HepG2 (cell line): ENCODE measurements at regions not wholly inside any gene's neighbourhood (a gene's known extent, or its start where the extent isn't known, plus 50 kb on each side); places are given as distances from the start of the nearest gene placed in this dataset.

Experiments used
- ATAC-seq: fragments of 200-7000 bp; cut with Tn5 transposase; 3 replicates; pipeline ENCODE4 v1.9.1; 2020; ENCODE audit warnings: mild to moderate bottlenecking, moderate library complexity
- BruUV-seq: library from RNA; stranded (reverse); fragments of 400-500 nt; replicated peaks from 2 replicates; lab custom pipeline; 2021; lab: Mats Ljungman, UMichigan
- CTCF ChIA-PET: fragments of 300-600 bp; formaldehyde crosslinking; extraction: SDS; loops from one replicate; lab custom pipeline; 2021; ENCODE audit warnings: low total read pairs, inconsistent platforms, low intra/inter-chr PET ratio; lab: Yijun Ruan, JAX
- POLR2A ChIA-PET: fragments of 350-600 bp; sonication (Branson Sonifier 250); formaldehyde crosslinking; loops from one replicate; lab custom pipeline; 2020; ENCODE audit warnings: antibody characterized with exemption, inconsistent platforms; lab: Yijun Ruan, JAX
- DNase-seq: peaks from one replicate; pipeline ENCODE4 v3.0.0-alpha.2; 2015; ENCODE audit warnings: low spot score
- FAIRE-seq: peaks from 3 replicates; lab custom pipeline; 2011; peaks lifted over from hg19 to GRCh38; lab: Jason Lieb, UNC
- H2AFZ ChIP-seq: one replicate; pipeline ENCODE4 v1.6.1; 2011; ENCODE audit warnings: low read length, inconsistent platforms
- H3K27ac ChIP-seq: fragments of 300-600 bp; 3 replicates; pipeline ENCODE4 v1.8.0; 2011; ENCODE audit warnings: mixed run types, mild to moderate bottlenecking, mixed read lengths, low read length, inconsistent platforms; ENCODE audit not compliant: insufficient read depth; ENCODE audit errors: extremely low read length
- H3K27me3 ChIP-seq, 2 experiments: fragments of 200-600 bp in 1 of 2; 2 replicates in 1 of 2; 3 replicates in 1 of 2; pipeline versions ENCODE4 v1.6.0 to v1.8.0; 2011; ENCODE audit warnings: low read length in 2 of 2, mild to moderate bottlenecking in 2 of 2, moderate library complexity in 2 of 2, inconsistent platforms in 1 of 2; ENCODE audit not compliant: insufficient read depth in 2 of 2, control insufficient read depth in 1 of 2
- H3K36me3 ChIP-seq, 2 experiments: fragments of 200-600 bp in 1 of 2; replicated peaks in 1 of 2; 2 replicates in 1 of 2; 3 replicates in 1 of 2; pipeline versions ENCODE4 v1.5.1 to v1.8.0; 2011; ENCODE audit warnings: low read length in 2 of 2, inconsistent platforms in 1 of 2; ENCODE audit not compliant: insufficient read depth in 2 of 2, control insufficient read depth in 1 of 2
- H3K4me1 ChIP-seq: 2 replicates; pipeline ENCODE4 v1.5.1; 2012; ENCODE audit warnings: low read length, inconsistent platforms; ENCODE audit not compliant: insufficient read depth
- H3K4me2 ChIP-seq: 2 replicates; pipeline ENCODE4 v1.6.0; 2011; ENCODE audit warnings: low read depth, low read length, inconsistent platforms
- H3K4me3 ChIP-seq, 3 experiments: fragments of 200-600 bp in 1 of 3; sonication (generic), shearing (Covaris generic) in 1 of 3; replicated peaks in 1 of 3; 2 replicates each; pipeline ENCODE4 v1.5.1; 2011 to 2016; ENCODE audit warnings: low read length in 3 of 3, inconsistent platforms in 2 of 3, low read depth in 2 of 3, mild to moderate bottlenecking in 2 of 3, control low read depth in 1 of 3, mixed read lengths in 1 of 3; ENCODE audit not compliant: insufficient read depth in 1 of 3
- H3K79me2 ChIP-seq: one replicate; pipeline ENCODE4 v1.6.1; 2011; ENCODE audit warnings: low read length, inconsistent platforms; ENCODE audit not compliant: insufficient read depth
- H3K9ac ChIP-seq: 2 replicates; pipeline ENCODE4 v1.6.0; 2011; ENCODE audit warnings: mild to moderate bottlenecking, low read depth, low read length, inconsistent platforms; ENCODE audit not compliant: insufficient read depth
- H3K9me3 ChIP-seq: 2 replicates; pipeline ENCODE4 v1.5.1; 2012; ENCODE audit warnings: mild to moderate bottlenecking, low read length
- H4K20me1 ChIP-seq: 2 replicates; pipeline ENCODE4 v1.6.0; 2011; ENCODE audit warnings: inconsistent platforms, mild to moderate bottlenecking, low read length, moderate library complexity; ENCODE audit not compliant: insufficient read depth
- ATF7 ChIP-seq, 2 experiments: fragments of 450-650 bp in 1 of 2; sonication (generic) in 1 of 2; formaldehyde crosslinking in 1 of 2; IDR thresholded peaks; 2 replicates each; pipeline versions ENCODE4 v1.4.0 to v1.6.1; 2016 to 2020; ENCODE audit warnings: antibody characterized with exemption in 1 of 2, mild to moderate bottlenecking in 1 of 2, missing genetic modification reagents in 1 of 2
- CHD4 ChIP-seq: fragments of 200-600 bp; sonication (generic); IDR thresholded peaks from 2 replicates; pipeline ENCODE4 v1.7.0; 2017; ENCODE audit warnings: mild to moderate bottlenecking, low read length, borderline replicate concordance
- HIVEP1 ChIP-seq: sonication (generic); formaldehyde crosslinking; IDR thresholded peaks from 2 replicates; pipeline ENCODE4 v1.4.0; 2020; ENCODE audit warnings: mild to moderate bottlenecking, missing genetic modification reagents
- HMGXB4 ChIP-seq, 2 experiments: sonication (generic) in 1 of 2; formaldehyde crosslinking in 1 of 2; IDR thresholded peaks; 2 replicates each; pipeline versions ENCODE4 v1.4.0 to v1.6.1; 2018 to 2020; ENCODE audit warnings: missing genetic modification reagents in 2 of 2, borderline replicate concordance in 1 of 2, low read depth in 1 of 2, mild to moderate bottlenecking in 1 of 2, missing biosample characterization in 1 of 2
- HNF4A ChIP-seq: sonication (generic); formaldehyde crosslinking; IDR thresholded peaks from 2 replicates; pipeline ENCODE4 v1.4.0; 2020; ENCODE audit warnings: missing genetic modification reagents
- KLF9 ChIP-seq: IDR thresholded peaks from 2 replicates; pipeline ENCODE4 v1.6.1; 2016; ENCODE audit warnings: low read depth
- NFAT5 ChIP-seq: sonication (generic); formaldehyde crosslinking; IDR thresholded peaks from 2 replicates; pipeline ENCODE4 v1.4.0; 2020; ENCODE audit warnings: missing genetic modification reagents
- RFXANK ChIP-seq: IDR thresholded peaks from 2 replicates; pipeline ENCODE4 v1.6.1; 2016
- SIX1 ChIP-seq: sonication (generic); formaldehyde crosslinking; IDR thresholded peaks from 2 replicates; pipeline ENCODE4 v1.4.0; 2020; ENCODE audit warnings: missing genetic modification reagents, borderline replicate concordance
- TBL1XR1 ChIP-seq: fragments of 150-350 bp; IDR thresholded peaks from 2 replicates; pipeline ENCODE4 v1.6.1; 2014; ENCODE audit warnings: borderline replicate concordance, low read length; ENCODE audit not compliant: partially characterized antibody
- TP53 ChIP-seq: sonication (generic); formaldehyde crosslinking; conservative IDR thresholded peaks from 2 replicates; pipeline ENCODE4 v1.4.0; 2020; ENCODE audit warnings: missing genetic modification reagents
- ZFP36L1 ChIP-seq: sonication (generic); formaldehyde crosslinking; IDR thresholded peaks from 2 replicates; pipeline ENCODE4 v1.8.0; 2022; ENCODE audit warnings: mild to moderate bottlenecking, missing genetic modification reagents, moderate library complexity
- ZNF891 ChIP-seq: sonication (generic); formaldehyde crosslinking; IDR thresholded peaks from 2 replicates; pipeline ENCODE4 v1.5.0; 2020; ENCODE audit warnings: mild to moderate bottlenecking, missing genetic modification reagents
- WGBS: methylation state at CpG from one replicate; pipeline ENCODE4 v1.1.6; 2017; ENCODE audit warnings: low lambda C conversion rate; 5-methylcytosine and 5-hydroxymethylcytosine counted together
- in situ Hi-C: cut with HindIII; loops from 2 replicates; pipeline ENCODE4 v1.10.0; 2017; ENCODE audit warnings: low pct_unique_long_range_greater_than_20kb; ENCODE audit not compliant: extremely low pct_ligation_motif_present
- intact Hi-C: fragments of 100-400 bp; cut with micrococcal nuclease; formaldehyde crosslinking; loops from one replicate; pipeline ENCODE4 v1.10.0; 2022; ENCODE audit not compliant: unreplicated experiment
- TF ChIP-seq, protein P1 (sequence below): sonication (generic); formaldehyde crosslinking; IDR thresholded peaks from 2 replicates; pipeline ENCODE4 v1.4.0; 2020; ENCODE audit warnings: missing genetic modification reagents
- TF ChIP-seq, protein P2 (sequence below): sonication (generic); formaldehyde crosslinking; IDR thresholded peaks from 2 replicates; pipeline ENCODE4 v1.4.0; 2020; ENCODE audit warnings: missing genetic modification reagents

GRCh38 chr10:107865691-107866090 is 701.2 kb upstream of the SORCS1 start:
- no peak overlapping the region for H2AFZ ChIP-seq
- ChIA-PET CTCF (no interaction called here), POLR2A (no interaction called here)
- in situ Hi-C loops, result no loop called here
- DNase-seq (no peak), ATAC-seq (no peak), FAIRE-seq (no peak)
- intact Hi-C loops, result no loop called here
- no TSS peak for BruUV-seq
- no peaks in the 10 kb centered on the region for H3K4me1 ChIP-seq
- WGBS, result 1% methylated on average over 6 of the region's 6 CpGs
- H3K9ac ChIP-seq, result no peak overlapping the region
- no peaks in the 10 kb centered on the region for H4K20me1 ChIP-seq
- H3K79me2 ChIP-seq, result no peaks in the 10 kb centered on the region
- H3K4me2 ChIP-seq, result no peak overlapping the region
- no peaks in the 10 kb centered on the region for H3K36me3 ChIP-seq
- no peaks in the 10 kb centered on the region for H3K27me3 ChIP-seq
- no peak overlapping the region for H3K27ac ChIP-seq
- H3K9me3 ChIP-seq, result peaks cover 84% of the 10 kb centered on the region
- H3K4me3 ChIP-seq, result no peak overlapping the region
- TF ChIP-seq TP53 (no peak), HNF4A (CRISPR knock-in tag) (no peak), NFAT5 (no peak), ZFP36L1 (CRISPR knock-in tag) (no peak), KLF9 (no peak), HMGXB4 (CRISPR knock-in tag; IDR thresholded peaks at IDR 0.05; ENCODE audit: borderline replicate concordance in 1 of 2, low read depth in 1 of 2) (no peak), CHD4 (no peak), ZNF891 (CRISPR knock-in tag) (no peak), SIX1 (CRISPR knock-in tag) (no peak), TBL1XR1 (no peak), HIVEP1 (CRISPR knock-in tag) (no peak), ATF7 (IDR thresholded peaks at IDR 0.05) (no peak), ATF7 (CRISPR knock-in tag; IDR thresholded peaks at IDR 0.05) (no peak), RFXANK (CRISPR knock-in tag) (no peak)
- TF ChIP-seq, protein P1, sequence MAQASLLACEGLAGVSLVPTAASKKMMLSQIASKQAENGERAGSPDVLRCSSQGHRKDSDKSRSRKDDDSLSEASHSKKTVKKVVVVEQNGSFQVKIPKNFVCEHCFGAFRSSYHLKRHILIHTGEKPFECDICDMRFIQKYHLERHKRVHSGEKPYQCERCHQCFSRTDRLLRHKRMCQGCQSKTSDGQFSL (CRISPR knock-in tag), result no peak
- TF ChIP-seq, protein P2, sequence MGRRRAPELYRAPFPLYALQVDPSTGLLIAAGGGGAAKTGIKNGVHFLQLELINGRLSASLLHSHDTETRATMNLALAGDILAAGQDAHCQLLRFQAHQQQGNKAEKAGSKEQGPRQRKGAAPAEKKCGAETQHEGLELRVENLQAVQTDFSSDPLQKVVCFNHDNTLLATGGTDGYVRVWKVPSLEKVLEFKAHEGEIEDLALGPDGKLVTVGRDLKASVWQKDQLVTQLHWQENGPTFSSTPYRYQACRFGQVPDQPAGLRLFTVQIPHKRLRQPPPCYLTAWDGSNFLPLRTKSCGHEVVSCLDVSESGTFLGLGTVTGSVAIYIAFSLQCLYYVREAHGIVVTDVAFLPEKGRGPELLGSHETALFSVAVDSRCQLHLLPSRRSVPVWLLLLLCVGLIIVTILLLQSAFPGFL (CRISPR knock-in tag), result no peak
